ENCODE measurements at regions not wholly inside any gene's neighbourhood (a gene's known extent, or its start where the extent isn't known, plus 50 kb on each side); places are given as distances from the start of the nearest gene placed in this dataset.

GRCh38 chr14:42228611-42229010 is 621.9 kb downstream of the LRFN5 start:
- no peak for TF ChIP-seq CTCF (IDR thresholded peaks at IDR 0.05)
- no peak for TF ChIP-seq POLR2A (IDR thresholded peaks at IDR 0.05)
